ENCODE measurements at regions not wholly inside any gene's neighbourhood (a gene's known extent, or its start where the extent isn't known, plus 50 kb on each side); places are given as distances from the start of the nearest gene placed in this dataset.

DNA sequence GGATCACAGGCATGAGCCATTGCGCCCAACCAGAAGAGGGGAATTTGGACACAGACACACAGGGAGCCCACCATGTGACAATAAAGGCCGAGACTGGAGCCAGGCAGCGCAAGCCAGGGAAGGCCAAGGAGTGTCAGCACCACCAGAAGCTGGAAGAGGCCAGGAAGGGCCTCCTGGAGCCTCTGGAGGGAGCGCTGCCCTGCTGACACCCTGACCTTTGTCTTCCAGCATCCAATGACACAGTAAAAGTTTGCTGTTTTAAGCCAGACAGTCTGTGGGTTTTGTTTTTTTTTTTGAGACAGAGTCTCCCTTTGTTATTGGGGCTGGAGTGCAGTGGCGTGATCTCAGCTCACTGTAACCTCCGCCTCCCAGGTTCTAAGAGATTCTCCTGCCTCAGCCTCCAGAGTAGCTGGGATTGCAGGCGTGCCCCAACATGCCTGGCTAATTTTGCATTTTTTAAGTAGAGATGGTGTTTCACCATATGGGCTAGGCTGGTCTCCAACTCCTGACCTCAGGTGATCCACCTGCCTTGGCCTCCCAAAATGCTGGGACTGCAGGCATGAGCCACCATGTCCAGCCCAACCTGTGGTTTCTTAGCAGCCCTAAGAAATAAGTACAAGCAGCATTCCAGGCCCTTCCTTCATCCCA is 215.8 kb downstream of the CTTN start:
- DNase-seq, result no peak

DNA sequence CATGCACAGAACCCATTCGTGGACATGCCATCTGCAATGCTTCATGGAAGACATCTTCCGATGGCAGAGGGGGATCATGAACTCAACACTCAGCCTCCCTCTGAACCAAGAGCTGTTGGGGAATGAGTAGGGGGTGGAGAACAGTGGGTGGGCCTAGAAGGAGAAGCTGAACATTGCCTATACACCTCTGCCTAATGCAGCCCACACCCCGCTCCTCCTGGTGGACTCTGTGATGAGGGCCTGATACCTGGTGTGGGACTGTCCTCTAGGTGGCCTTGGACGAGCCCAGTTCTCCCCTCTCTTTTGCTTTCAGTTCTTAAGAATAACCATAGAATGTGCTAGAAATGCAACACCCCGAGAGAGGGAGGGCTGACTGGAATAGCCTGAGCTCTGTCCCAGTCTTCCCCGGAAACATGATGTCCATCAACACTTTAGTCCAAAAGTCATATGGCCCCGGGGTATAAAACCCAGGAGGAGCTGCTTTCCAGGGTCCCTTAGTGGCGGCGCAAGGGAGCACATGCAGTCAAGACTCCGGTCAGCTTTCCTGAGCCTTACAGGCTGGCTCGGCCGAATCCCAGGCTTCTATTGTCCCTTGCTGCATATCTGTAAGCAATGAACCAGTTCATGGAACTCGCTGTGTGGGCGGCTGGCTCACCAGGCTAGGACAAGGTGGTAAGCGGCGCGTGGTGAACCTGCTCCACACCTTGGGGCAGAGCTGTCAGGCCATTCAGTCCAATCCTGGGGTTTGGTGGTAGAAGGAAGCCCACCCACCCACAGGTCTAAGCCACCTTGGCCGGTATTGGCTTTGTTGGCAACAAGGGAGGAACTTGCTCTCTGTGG is 216.9 kb downstream of the CTTN start:
- no peak for DNase-seq

DNA sequence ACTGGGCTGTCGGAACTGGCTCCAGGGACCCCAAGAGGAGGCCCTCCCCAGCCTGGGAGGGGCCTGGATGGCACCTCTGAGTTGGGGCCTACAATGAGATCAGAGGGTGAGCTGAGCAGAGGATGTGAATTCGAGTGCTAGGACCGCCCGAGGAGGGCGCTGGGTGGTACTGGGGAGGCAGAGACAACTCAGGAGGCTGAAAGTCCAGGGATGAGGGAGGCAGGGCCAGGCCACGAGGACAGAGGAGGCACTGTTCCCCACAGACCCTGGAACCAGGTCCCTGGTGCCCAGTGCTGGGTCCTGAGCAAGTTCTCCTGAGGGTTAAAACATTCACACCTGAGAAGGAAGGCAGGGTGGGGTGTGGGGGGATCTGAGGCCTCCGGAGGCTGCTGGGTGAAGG is 218.0 kb downstream of the CTTN start:
- DNase-seq, result no peak

DNA sequence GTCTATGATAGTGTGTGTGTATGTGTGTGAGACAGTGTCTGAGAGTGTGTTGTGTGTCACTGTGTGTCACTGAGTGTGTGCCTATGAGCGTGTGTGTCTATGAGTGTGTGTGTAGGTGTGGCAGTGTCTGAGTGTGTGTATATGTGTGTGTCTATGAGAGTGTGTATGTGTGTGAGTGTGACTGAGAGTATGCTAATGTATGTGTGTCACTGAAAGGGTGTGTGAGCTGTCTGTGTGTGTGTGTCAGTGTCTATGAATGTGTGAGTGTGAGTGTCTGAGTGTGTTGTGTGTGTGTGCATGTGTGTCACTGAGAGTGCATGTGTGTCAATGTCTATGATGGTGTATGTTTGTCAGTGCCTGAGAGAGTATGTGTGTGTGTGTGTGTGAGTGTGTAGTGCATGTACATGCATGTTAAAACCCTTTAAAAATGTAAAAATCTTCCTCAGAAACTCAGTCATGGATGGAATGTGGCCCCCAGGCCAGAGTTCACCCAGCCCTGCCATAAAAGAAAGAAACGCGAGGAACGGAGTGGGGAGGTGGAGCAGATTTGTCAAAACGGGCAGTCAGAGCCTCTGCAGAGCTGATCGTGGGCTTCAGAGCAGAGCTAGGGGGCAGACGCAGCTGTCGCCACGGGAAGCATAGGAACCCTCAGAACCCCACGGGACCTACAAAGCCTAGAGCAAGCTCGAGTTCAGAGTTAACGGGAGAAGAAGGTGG is 218.8 kb downstream of the CTTN start:
- DNase-seq, result no peak

DNA sequence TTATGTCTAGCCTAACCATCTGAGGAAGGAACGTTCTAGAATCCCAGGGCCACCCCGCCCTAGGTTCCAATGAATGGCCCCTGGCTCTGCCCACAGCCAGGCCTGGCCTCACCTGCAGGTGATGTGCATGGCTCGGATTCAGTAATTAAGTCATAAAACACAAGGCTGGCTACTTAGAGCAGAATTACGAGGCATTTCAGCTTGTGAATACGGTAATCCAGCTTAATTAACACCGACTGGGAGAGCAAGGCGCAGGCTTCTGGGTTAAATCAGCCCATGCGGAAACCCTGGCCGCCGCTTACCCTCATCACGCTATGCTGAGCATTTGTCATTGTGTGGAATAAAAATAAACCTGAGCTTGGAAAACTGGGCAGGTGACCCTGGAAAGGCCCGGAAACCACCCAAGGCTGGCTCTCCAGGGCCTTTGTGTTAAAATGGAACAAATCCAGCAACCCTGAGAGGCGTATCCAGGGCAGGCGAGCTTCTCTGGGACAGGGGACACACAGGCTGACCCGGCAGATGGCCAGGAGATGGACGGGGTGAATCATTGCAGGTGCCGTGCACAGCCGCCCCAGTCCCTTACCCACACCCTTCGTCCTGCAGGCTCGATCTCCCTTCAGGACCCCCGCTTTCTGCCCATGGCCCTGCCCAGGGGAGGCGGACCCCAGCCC is 220.2 kb downstream of the CTTN start:
- DNase-seq, result no peak

DNA sequence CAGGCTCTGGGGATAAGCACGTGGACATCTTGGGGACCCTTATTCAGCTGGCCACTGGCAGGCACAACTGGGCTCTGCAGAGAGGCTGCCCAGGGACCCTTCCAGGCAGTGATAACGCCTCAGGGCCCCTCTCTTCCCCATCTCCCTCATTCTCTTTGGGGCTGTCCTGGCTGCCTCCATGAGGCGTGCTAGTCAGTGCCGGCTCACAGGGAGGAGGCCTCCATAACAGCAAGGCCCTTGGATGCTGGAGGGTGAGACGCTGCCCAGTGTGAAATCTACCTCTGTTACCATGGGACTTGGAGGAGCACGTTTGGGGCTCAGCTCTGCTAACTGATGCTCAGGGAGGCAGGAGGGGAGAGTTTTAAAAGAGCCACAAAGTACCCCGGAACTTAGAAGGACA is 221.3 kb downstream of the CTTN start:
- DNase-seq, result no peak

DNA sequence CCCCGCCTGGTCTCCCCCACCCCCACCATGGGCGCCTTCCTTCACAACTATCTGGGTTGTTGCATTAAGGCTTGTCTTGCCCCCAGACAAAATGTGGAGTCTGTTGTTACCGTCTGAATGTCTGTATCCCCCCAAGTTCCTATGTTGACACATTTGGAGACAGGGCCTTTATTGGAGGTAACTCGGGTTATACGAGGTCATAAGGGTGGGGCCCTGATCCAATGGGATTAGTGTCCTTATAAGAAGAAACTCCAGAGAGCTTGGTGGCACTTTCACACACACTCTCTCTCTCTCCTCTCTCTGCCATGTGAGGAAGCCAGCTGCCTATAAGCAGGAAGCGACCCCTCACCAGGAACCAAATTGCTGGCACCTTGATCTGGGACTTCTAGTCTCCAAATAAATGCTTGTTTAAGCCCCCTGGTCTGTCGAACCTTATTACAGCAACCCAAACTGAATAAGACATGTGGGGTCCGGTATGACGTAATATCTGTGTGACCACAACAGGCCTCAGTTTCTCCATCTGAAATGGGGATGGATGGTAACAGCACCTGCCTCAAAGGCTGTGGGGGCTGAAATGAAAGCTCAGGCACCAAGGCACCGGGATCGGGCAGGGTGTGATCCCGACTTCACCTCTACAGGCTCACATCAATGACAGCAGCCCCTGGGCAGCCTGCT is 222.3 kb downstream of the CTTN start:
- no peak for DNase-seq

DNA sequence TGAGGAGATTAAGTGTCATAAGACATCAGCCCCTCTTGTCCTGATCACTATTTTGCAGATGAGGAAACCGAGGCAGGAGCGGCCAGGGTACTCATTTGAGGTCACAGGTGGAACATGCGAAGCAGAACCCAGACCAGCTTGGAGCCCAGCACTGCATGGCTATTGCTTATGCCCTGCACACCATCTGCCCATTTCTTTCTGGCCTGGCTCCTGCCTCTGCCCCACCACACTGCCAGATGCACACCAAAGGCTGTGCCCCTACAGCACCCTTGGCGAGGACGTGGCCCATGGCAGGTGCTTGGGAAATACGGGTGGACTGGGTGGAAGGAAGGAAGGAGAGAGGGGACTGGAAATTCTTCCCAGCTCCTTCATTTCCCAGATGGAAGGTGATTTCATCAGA is 222.9 kb downstream of the CTTN start:
- no peak for DNase-seq

DNA sequence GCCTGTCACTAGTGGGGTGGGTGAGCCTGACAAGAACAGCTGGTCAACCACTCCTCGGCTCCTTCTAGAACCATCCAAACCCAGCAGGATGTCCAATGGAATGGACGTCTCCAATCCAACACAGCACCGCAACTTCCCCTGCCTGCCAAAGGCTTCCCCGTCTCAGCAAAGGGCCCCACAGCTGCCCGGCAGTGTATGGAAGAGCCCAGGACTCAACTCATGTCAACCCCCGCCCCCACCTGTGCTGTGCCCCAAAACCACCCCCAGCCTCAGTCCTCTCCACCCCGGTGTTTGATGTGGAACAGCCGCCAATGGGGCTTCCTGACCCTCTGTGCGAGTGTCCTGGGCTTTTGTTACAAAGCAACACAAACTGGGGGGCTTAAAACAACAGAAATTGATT is 223.8 kb downstream of the CTTN start:
- DNase-seq, result no peak

DNA sequence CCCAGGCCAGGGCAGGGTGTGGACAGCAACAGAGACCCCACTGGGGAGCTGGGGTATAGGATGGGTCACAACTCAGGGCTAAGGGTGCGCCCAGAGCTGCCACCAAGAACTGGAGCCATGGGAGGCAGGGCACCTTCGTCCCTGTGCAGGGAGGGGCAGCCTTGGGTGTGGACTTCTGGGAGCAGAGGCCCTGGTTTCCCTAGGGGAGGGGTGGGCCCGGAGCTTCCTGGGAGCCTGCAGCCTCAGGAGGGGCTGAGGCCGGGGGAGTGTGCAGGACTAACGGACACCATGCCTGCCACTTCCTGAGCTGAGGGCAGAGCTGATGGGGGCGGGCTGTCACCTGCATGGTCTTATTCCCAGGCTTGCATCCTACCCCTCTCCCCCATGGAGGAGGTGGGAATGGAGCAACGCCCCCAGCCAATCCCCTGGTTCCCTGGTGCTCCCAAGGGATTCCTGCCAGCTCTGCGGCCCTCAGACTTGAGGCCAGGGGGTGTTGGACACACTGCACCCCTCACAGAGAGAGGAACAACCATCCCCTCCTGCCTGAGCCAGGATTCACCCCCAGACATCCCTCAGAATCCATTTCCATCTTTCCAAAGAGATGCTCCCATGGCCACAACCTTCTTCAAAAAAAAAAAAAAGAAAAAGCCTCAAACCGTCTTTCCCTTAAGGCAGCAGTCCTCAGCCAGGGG is 225.7 kb downstream of the CTTN start:
- no peak for DNase-seq

DNA sequence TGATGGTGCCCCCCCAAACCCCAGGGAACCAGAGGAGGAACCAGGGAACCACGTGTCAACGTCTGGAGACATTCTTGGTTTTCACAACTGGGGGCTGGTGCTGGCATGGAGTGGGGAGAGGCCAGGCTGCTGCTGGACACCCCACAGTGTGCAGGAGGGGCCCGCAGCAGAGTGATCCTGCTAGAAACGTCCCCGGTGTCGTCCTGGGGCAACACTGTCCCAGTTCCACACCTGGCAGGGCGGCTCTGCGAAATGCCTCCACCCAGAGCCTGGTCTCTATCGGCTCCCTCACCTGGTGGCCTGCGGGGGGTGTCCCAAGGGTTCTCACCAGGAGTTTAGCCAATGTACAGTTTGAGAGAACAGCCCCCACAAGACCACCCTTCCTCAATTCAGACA is 226.3 kb downstream of the CTTN start:
- DNase-seq, result no peak

DNA sequence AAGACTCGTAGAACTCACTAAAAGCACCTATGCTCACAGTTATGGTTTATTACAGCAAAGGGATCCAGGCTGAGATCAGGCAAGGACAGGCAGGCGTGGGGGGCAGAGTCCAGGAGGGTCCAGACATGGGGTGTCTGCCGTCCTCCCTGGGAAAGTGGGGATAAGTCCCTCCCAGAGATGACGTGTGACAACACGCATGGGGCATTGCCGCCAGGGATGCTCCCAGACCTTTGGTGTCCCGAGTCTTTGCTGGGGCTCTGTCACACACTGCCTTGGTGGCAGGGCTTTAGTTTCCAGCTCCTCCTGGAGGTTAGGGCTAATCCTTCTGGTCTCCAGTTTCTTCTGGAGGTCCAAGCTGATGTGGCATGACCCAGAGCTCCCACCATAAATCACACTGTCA is 226.7 kb downstream of the CTTN start:
- no peak for DNase-seq

DNA sequence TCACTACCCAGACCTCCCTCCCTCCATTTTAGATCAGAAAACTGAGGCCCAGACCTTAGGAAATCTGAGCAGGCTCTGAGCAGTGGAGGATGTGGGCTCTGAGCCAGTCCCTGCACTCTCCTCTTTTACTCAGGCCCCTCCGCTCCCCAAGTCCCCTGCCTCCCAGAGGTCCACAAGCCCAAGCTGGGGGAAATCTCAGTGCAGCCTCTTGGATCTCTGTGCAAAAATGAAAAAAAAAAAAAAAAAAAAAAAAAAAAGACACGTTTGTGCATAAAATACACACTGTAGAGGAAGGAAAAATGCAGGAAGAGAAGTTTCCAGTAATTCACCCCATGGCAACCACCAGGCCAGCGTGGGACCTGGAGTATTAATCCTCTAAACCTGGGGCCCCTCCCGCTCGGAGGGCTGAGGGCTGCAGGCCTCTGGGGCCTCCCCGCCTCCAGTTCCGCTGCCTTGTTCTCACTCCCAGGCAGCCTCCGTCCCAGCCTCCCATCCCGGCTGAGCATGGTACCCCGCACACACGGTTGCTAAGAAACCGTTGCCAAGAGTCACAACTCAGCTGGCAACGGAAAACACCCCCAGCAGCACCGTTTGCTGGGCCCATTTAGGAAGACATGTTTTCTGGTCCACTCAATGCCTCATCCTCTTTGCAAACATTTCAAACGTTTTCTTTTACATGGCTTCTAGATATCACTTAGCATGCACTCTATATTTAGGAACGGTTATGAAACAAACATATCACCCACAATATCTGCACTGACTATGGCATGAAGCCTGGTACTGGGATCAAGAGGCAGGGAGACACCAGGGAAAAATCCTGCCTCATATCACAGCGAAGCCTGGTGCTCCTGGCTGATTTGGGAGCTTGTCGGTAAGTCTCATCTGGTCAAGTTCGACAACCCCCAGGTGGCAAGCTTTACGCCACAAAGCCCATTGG is 227.5 kb downstream of the CTTN start:
- DNase-seq, result no peak

DNA sequence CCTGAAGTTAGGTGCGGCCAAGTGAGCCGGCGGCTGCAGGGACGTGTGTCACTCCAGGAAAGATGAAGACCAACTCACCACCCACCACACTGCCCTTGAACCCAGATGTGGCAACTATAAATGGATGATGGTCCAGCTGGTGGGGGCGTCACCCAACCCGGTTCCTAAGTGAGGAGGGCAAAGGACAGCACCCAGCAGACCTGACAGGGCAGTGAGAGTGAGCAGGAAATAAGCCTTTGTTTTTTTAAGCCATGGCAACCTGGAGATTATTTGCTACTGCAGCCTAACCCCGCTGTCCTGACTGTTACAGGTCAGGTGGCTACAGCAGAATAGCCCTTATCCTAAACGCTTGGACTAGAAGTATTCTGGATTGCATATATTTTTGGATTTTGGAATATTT is 228.9 kb downstream of the CTTN start:
- no peak for DNase-seq

DNA sequence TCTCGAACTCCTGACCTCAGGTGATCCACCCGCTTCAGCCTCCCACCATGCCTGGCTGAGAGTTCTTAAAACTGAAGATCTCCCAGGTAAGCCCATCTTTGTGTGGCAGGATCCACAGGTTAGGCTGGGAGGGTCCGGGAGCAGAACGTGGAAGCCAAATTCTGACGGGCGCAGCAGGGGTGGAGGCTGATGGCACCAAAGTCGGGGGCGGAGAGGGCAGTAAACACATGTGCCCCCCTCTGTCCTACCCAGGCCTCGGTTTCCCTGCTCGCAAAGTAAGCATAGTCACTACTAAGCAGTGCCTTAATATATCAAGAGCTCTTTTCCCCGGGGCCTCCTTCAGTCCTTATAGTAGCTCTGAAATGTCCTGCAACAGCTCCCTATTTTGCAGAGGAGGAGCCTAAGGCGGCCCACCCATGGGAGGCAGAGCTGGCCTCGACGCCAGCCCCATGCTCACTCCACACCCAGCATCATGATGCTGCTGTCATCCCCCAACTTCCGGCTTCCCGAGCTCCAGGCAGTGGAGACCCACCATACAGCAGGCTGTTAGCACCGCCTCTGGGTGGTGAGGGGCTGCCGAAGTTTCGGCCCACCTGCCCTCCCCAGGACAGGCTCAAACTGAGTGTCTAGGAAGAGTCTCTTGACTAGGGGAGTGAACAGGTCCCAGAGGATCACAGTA is 230.0 kb downstream of the CTTN start:
- DNase-seq, result no peak

DNA sequence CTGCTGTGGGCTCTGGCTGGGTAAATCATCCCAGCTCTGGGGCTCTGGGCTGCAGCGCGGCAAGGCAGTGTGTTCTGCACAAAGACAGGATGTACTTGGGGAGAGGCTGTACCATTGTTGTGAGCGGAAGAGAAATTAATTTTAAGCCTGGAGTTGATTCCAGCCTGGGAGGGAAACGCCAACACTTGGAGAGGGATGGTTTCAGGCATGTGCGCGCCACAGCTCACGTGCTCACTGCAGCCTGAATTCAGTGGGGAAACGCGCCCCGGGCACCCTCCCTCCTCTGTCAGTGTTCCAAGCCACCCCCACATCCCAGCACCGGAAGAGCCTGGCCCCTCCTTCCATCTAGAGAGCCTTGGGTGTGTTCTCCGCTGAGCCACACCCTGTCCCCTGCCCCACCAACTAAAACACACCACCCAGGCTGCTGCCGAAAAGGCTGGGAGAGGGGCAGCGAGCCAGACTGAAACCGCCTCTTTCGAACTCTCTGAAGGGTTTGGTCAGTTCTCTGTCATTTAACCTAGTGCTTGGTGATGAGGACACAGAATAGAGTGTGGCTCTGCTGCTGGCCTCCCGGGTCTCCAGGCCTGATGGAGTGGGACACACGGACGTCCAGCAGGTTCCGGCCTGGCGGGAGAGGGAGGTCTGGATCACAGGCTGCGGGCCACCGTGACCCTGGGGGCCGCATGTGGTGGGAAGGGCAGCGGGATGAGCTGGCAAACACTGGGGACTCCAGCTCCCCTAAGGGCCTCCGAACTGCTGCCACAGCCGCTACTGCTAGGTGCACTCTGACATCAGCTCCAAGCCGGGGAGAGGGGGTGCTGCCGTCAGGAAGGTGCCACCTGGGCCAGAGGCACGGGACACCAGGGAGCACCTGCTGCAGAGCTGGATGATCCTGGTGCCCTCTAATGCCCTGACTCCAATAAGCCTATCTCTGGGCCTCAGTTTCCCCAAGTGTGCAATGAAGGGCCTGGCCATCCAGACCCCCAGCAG is 230.8 kb downstream of the CTTN start:
- DNase-seq, result no peak

DNA sequence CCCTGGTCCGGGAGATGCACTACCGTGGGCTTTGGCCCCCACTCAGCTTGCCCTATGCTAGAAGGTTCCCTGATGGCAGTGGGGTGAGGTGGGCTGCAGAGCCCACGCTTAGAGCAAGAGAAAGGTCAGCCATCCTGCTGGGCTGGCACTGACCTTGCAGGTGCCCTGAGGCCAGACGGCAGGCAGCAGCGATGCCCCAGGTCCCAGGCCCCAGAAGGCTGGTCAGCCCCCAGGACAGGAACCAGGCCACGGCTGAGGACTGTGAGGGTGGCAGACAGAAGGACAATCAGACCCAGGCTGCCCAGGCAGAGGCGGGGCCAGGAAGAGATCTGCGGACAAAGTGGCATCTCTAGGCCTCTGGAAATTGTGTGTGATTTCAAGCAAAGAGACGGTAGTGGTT is 231.7 kb downstream of the CTTN start:
- DNase-seq, result no peak

DNA sequence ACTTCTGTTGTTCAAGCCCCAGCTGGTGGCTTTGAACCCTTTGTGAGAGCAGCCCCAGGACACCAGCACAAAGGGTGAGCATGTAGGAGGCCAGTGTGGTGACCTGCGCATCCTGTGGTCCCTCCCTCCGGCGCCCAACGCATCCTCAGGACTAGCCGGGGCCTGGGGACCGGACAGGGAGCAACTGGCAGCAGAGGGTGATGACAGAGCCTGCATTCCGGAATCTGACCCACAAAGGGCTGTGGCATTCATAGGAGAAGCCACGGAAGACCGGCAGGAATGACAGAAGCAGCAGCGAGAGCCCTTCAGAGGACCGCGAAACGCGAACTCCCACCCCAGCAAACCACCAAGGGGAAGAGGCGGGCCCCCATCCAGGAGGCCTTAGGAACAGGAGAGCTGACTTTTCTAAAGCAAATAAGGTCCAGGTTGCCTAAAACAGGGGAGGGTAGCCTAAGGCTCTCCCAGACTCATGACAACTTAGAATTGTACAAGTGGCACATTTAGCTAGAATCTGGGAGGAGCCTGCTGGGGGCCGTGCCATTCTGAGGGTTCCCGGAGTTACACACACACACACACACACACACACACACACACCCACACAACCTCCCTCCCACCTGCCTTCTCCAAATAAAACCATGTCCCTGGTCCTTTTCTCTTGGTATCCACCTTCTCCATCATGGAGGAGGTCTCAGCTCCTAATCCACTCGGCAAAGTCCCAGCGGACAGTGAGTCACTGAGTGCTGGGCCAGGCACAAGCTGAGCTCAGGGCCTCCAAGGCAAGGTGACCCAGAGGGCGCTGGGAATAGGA is 232.7 kb downstream of the CTTN start:
- no peak for DNase-seq

Measured in activated gamma-delta T cell treated with Interleukin-2 at 50 U/mL for 16 hours (primary cell).